ENCODE measurements at regions not wholly inside any gene's neighbourhood (a gene's known extent, or its start where the extent isn't known, plus 50 kb on each side); places are given as distances from the start of the nearest gene placed in this dataset.

DNA sequence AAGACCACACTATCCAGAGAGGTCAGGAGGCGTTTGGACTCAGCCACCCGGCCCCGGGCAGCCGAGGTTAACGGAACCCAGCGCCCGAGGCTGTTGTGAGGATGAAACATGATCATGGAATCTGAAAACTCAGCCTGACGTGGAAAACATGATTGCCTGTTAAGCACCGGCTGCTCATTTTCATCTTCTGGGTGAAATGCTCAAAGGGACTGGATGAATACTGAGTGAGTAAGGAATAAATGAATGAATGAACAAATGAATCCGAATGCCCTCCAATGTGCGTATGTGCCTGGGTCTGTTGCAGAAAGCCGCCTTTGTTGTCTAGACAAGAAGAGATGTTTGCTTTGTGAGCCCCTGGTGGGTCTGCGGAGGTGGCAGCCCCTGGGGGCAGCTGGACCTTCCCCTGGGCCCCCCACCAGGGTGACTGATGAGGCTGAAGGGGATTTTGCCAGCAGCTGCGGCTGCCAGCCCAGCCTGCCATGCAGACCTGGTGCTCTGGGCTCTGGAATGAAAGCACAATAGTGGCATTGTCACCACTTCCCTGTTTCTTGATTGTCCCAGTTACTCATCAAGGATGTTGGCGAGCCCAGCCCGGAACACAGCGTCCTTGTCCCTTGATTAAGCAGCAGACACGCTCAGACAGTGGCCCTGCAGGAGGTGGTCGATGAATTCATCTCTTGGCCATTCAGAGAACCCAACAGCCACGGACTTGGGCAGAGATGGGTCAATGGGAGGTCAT is 211.1 kb downstream of the ANKRD60 start:
- CTCF ChIA-PET, result no interaction called here
- Histone ChIP-seq H3K4me2 (ENCODE audit: low read length) (peak overlapping the region; percentile 74), H3K4me1 (ENCODE audit: control insufficient read depth in 1 of 2, insufficient read depth in 2 of 2, low read length in 2 of 2) (peaks cover 4 to 50% of the 10 kb centered on the region in 2 experiments; a peak in 3 of 4 replicates), H3K79me2 (ENCODE audit: insufficient read depth, low read length) (no peaks in the 10 kb centered on the region), H3K27me3 (ENCODE audit: insufficient read depth, low read length) (peaks cover 17% of the 10 kb centered on the region), H3K36me3 (ENCODE audit: control insufficient read depth in 1 of 2, insufficient read depth in 2 of 2, low read length in 2 of 2) (no peaks in the 10 kb centered on the region), H4K20me1 (ENCODE audit: insufficient read depth) (no peaks in the 10 kb centered on the region), H3K9me2 (ENCODE audit: insufficient read depth) (no peaks in the 10 kb centered on the region), H3K9me3 (ENCODE audit: control insufficient read depth in 1 of 2, insufficient read depth in 1 of 2, low read depth in 1 of 2, low read length in 2 of 2) (no peaks in the 10 kb centered on the region), H3K27ac (ENCODE audit: low read depth, low read length) (peak overlapping the region; percentile 33), H3K9ac (ENCODE audit: low read length) (peak overlapping the region; percentile 47), H3K4me3 (replicated peaks in 1 of 2; ENCODE audit: low read depth in 1 of 2, low read length in 2 of 2) (peak overlapping the region; percentile 11 to 23), H2AFZ (ENCODE audit: low read depth, low read length, poor library complexity, severe bottlenecking) (no peak overlapping the region)
- DNase-seq (ENCODE audit: low read depth, low spot score), result peak; percentile 89
- ATAC-seq, result peak; percentile 83
- POLR2A ChIA-PET, result no interaction called here
- BruUV-seq (replicated peaks), result no TSS peak
- intact Hi-C loops (cut with micrococcal nuclease), result no loop called here
- RAD21 ChIA-PET (ENCODE audit: low non-redundant PET in 1 of 2, low total read pairs in 2 of 2, uncharacterized antibody in 2 of 2, unreplicated experiment in 2 of 2), result no interaction called here
- TF ChIP-seq EGR1 (IDR thresholded peaks at IDR 0.05; ENCODE audit: low read depth) (0 out of 2 replicates have a peak, but pooled peaks have one; percentile 20), CEBPB (IDR thresholded peaks at IDR 0.05; ENCODE audit: low read depth) (peak; percentile 29), ATF3 (IDR thresholded peaks at IDR 0.05) (no peak), TCF7L2 (IDR thresholded peaks at IDR 0.05; ENCODE audit: borderline replicate concordance, extremely low read depth, insufficient read depth, insufficient read length) (no peak), EZH2 (IDR thresholded peaks at IDR 0.05) (no peak), RAD21 (IDR thresholded peaks at IDR 0.05; ENCODE audit: low read depth) (no peak), SRF (IDR thresholded peaks at IDR 0.05; ENCODE audit: low read depth) (no peak), JUND (IDR thresholded peaks at IDR 0.05) (peak; percentile 60), POLR2A (IDR thresholded peaks at IDR 0.05; ENCODE audit: borderline replicate concordance, extremely low read depth, insufficient read depth, insufficient read length) (no peak), YY1 (IDR thresholded peaks at IDR 0.05; ENCODE audit: extremely low read depth, insufficient replicate concordance, low read depth, low read length) (no peak), SP1 (IDR thresholded peaks at IDR 0.05; ENCODE audit: low read depth) (peak; percentile 56), SIN3A (IDR thresholded peaks at IDR 0.05; ENCODE audit: low read depth) (peak; percentile 70), ZFX (IDR thresholded peaks at IDR 0.05) (no peak), ZNF274 (IDR thresholded peaks at IDR 0.05; ENCODE audit: low read depth, low read length) (no peak), EZH2phosphoT487 (IDR thresholded peaks at IDR 0.05; ENCODE audit: borderline replicate concordance) (no peak), POLR2AphosphoS5 (IDR thresholded peaks at IDR 0.05; ENCODE audit: low read depth, low read length) (no peak), CTCF (IDR thresholded peaks at IDR 0.05 in 2 of 3, conservative IDR thresholded peaks at IDR 0.05 in 1 of 3; ENCODE audit: borderline replicate concordance in 1 of 3, insufficient read depth in 1 of 3, low read depth in 2 of 3, low read length in 2 of 3) (no peak)
- TF ChIP-seq, protein P1, sequence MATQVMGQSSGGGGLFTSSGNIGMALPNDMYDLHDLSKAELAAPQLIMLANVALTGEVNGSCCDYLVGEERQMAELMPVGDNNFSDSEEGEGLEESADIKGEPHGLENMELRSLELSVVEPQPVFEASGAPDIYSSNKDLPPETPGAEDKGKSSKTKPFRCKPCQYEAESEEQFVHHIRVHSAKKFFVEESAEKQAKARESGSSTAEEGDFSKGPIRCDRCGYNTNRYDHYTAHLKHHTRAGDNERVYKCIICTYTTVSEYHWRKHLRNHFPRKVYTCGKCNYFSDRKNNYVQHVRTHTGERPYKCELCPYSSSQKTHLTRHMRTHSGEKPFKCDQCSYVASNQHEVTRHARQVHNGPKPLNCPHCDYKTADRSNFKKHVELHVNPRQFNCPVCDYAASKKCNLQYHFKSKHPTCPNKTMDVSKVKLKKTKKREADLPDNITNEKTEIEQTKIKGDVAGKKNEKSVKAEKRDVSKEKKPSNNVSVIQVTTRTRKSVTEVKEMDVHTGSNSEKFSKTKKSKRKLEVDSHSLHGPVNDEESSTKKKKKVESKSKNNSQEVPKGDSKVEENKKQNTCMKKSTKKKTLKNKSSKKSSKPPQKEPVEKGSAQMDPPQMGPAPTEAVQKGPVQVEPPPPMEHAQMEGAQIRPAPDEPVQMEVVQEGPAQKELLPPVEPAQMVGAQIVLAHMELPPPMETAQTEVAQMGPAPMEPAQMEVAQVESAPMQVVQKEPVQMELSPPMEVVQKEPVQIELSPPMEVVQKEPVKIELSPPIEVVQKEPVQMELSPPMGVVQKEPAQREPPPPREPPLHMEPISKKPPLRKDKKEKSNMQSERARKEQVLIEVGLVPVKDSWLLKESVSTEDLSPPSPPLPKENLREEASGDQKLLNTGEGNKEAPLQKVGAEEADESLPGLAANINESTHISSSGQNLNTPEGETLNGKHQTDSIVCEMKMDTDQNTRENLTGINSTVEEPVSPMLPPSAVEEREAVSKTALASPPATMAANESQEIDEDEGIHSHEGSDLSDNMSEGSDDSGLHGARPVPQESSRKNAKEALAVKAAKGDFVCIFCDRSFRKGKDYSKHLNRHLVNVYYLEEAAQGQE (IDR thresholded peaks at IDR 0.05; ENCODE audit: low read depth), result no peak
- TF ChIP-seq, protein P2, sequence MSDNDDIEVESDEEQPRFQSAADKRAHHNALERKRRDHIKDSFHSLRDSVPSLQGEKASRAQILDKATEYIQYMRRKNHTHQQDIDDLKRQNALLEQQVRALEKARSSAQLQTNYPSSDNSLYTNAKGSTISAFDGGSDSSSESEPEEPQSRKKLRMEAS (IDR thresholded peaks at IDR 0.05), result no peak
- TF ChIP-seq, protein P3, sequence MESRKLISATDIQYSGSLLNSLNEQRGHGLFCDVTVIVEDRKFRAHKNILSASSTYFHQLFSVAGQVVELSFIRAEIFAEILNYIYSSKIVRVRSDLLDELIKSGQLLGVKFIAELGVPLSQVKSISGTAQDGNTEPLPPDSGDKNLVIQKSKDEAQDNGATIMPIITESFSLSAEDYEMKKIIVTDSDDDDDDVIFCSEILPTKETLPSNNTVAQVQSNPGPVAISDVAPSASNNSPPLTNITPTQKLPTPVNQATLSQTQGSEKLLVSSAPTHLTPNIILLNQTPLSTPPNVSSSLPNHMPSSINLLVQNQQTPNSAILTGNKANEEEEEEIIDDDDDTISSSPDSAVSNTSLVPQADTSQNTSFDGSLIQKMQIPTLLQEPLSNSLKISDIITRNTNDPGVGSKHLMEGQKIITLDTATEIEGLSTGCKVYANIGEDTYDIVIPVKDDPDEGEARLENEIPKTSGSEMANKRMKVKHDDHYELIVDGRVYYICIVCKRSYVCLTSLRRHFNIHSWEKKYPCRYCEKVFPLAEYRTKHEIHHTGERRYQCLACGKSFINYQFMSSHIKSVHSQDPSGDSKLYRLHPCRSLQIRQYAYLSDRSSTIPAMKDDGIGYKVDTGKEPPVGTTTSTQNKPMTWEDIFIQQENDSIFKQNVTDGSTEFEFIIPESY (IDR thresholded peaks at IDR 0.05; ENCODE audit: extremely low read depth, insufficient replicate concordance, low read length), result no peak

All from HCT116 (cell line).